Kidney epithelial cell (primary cell): ENCODE measurements at regions not wholly inside any gene's neighbourhood (a gene's known extent, or its start where the extent isn't known, plus 50 kb on each side); places are given as distances from the start of the nearest gene placed in this dataset.

Experiments used
- DNase-seq: peaks from one replicate; pipeline ENCODE4 v3.0.0-alpha.2; 2010; ENCODE audit warnings: low read depth
- H3K27me3 ChIP-seq: 2 replicates; pipeline ENCODE4 v1.6.0; 2011; ENCODE audit warnings: low read length; ENCODE audit not compliant: control insufficient read depth, insufficient read depth
- H3K36me3 ChIP-seq: 2 replicates; pipeline ENCODE4 v1.5.1; 2011; ENCODE audit warnings: low read length; ENCODE audit not compliant: control insufficient read depth, insufficient read depth
- H3K4me3 ChIP-seq: 2 replicates; pipeline ENCODE4 v1.5.1; 2011; ENCODE audit warnings: low read depth, mild to moderate bottlenecking, control low read depth, low read length
- CTCF ChIP-seq: IDR thresholded peaks from 2 replicates; pipeline ENCODE4 v1.5.1; 2011; ENCODE audit warnings: mild to moderate bottlenecking, moderate library complexity, low read length, control low read depth, inconsistent platforms; ENCODE audit not compliant: insufficient read depth, poor library complexity, severe bottlenecking

GRCh38 chr11:23590596-23591308 is 730.5 kb upstream of the CCDC179 start:
- H3K27me3 ChIP-seq = no peaks in the 10 kb centered on the region
- TF ChIP-seq CTCF = no peak
- no peak for DNase-seq
- H3K36me3 ChIP-seq = no peaks in the 10 kb centered on the region
- no peak overlapping the region for H3K4me3 ChIP-seq

DNA sequence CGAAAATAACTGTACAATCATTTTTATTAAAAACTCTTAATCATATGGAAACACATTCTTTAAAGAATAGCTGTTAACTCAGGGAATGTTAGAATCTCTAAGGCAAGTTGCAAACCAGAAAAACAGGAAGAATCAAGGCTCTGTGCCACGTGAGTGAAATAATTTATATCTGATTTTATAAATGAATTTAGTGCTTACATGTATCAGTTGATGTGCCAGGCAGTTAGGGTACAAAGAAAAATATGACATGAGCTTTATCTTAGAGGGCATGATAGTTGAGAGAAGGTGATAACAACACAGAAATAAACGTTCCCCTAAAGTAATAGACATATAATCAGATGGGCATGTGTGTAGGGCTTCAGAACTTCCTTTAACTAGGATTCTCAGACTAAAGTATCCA is 734.5 kb upstream of the CCDC179 start:
- Histone ChIP-seq H3K4me3 (no peak overlapping the region), H3K36me3 (no peaks in the 10 kb centered on the region), H3K27me3 (no peaks in the 10 kb centered on the region)
- DNase-seq = no peak
- TF ChIP-seq CTCF = no peak

DNA sequence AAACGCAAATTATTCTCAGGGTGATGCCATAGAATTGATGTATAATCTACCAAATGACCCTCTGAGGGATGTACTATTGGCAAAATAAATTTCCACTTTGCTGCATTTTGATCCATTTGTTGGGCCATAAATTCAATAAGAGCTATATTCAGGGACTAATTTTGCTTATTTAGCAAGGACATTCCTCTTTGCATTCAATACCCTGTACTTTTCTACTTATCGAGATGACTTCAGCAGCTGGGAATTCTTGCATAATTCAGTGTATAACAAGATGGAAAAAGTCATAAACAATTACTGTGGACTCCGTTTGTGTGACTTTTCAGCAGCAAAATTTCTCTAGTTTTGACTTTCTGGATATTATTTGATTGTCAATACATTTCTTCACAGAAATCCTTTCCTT is 744.7 kb upstream of the CCDC179 start:
- TF ChIP-seq CTCF = no peak
- Histone ChIP-seq H3K27me3 (no peaks in the 10 kb centered on the region), H3K36me3 (no peaks in the 10 kb centered on the region), H3K4me3 (no peak overlapping the region)
- no peak for DNase-seq

GRCh38 chr11:23606191-23606590 is 745.9 kb upstream of the CCDC179 start:
- DNase-seq = no peak

DNA sequence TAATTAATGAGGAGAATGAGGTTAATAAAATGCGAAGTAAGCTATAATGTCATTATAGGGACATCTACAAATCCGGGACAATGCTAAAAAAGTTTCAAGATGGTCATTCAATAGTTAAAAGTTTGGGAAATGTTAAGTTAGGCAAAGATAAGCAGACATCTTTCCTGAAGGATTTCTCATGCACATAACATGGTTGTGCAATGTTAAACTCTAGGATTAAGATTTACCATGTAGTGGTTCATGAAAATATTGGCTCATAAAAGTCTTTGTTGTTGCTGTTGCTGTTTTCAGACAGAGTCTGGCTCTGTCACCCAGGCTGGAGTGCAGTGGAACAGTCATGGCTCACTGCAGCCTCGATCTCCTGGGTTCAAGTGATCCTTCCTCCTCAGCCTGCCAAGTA is 751.5 kb upstream of the CCDC179 start:
- TF ChIP-seq CTCF = no peak
- no peaks in the 10 kb centered on the region for H3K36me3 ChIP-seq

More at GRCh38 chr11:23606191-23606590, 745.9 kb upstream of the CCDC179 start:
- Histone ChIP-seq H3K27me3 (no peaks in the 10 kb centered on the region), H3K4me3 (no peak overlapping the region), H3K36me3 (no peaks in the 10 kb centered on the region)
- no peak for TF ChIP-seq CTCF

GRCh38 chr11:23620617-23621016 is 760.3 kb upstream of the CCDC179 start:
- no peaks in the 10 kb centered on the region for H3K27me3 ChIP-seq
- no peak for TF ChIP-seq CTCF
- H3K4me3 ChIP-seq = no peak overlapping the region
- no peak for DNase-seq
- H3K36me3 ChIP-seq = no peaks in the 10 kb centered on the region

More for the DNA sequence above, 751.5 kb upstream of the CCDC179 start:
- no peaks in the 10 kb centered on the region for H3K27me3 ChIP-seq
- no peak overlapping the region for H3K4me3 ChIP-seq
- no peak for DNase-seq
